ENCODE measurements at regions not wholly inside any gene's neighbourhood (a gene's known extent, or its start where the extent isn't known, plus 50 kb on each side); places are given as distances from the start of the nearest gene placed in this dataset.
"Not testable (repeated sequence)": the region's sequence is repeated elsewhere in the genome, so short reads cannot be mapped to it uniquely, and the experiment has no call there.

DNA sequence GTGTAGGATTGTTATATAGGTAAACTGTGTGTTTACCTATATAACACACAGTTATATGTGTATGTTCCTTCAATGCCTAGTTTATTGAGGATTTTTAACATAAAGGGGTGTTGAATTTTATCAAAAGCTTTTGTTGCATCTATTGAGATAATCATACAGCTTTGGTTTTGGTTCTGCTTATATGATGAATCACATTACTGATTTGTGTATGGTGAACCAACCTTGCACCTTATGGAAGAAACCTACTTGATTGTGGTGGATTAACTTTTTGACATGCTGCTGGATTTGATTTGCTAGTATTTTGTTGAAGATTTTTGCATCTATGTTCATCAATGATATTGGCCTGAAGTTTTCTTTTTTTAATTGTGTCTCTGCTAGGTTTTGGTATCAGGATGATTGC, 194.9 kb downstream of the TMEM167A start:
- no peaks in the 10 kb centered on the region for H3K4me1 ChIP-seq (ENCODE audit: control insufficient read depth in 2 of 2, insufficient read depth in 2 of 2, low read length in 1 of 2)
- H3K27ac ChIP-seq (ENCODE audit: low read depth in 2 of 2, low read length in 1 of 2), result no peak overlapping the region
- H3K4me3 ChIP-seq (ENCODE audit: low read depth in 1 of 2, low read length in 2 of 2), result no peak overlapping the region
- H3K36me3 ChIP-seq (ENCODE audit: control insufficient read depth in 2 of 2, insufficient read depth in 2 of 2, low read length in 1 of 2), result no peaks in the 10 kb centered on the region
- H3K27me3 ChIP-seq (ENCODE audit: control insufficient read depth in 1 of 2, insufficient read depth in 2 of 2, low read length in 2 of 2), result no peaks in the 10 kb centered on the region
- peaks cover 0 to 7% of the 10 kb centered on the region in 2 donors for H3K9me3 ChIP-seq (ENCODE audit: control insufficient read depth in 2 of 2, insufficient read depth in 1 of 2, low read depth in 1 of 2, low read length in 1 of 2)

DNA sequence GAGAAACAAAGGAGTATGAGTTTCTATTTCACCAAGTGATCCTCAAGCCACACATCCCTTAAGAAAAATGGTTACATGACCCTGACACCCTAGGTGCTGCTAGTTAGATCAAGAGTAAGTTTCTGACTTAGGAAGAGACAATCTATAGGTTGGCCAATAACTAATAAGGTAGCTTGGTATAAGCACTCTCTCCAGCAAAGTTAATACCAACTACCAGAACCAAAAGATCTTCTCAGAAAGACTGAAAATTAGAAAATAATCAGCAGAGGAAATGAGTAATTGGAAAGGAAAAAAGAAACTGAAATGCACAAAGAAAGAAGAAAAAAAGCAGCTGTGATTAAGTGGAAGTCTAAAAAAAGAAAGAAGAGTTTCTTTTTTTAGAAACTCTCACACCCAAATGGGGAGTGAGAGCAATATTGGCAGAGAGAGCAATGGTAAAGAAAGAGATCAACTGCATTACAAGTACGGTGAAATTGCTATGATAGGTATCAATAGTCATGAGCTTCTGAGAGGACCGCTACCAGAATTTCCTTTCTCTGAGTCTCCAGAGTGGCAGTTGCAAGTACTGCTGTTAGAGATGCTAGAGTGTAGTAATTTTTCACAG, 195.5 kb downstream of the TMEM167A start:
- WGBS, 2 donors, result 76 to 78% methylated on average over 2 of the region's 2 CpGs
- Histone ChIP-seq H3K36me3 (ENCODE audit: control insufficient read depth in 2 of 2, insufficient read depth in 2 of 2, low read length in 1 of 2) (no peaks in the 10 kb centered on the region), H3K4me1 (ENCODE audit: control insufficient read depth in 2 of 2, insufficient read depth in 2 of 2, low read length in 1 of 2) (no peaks in the 10 kb centered on the region), H3K27me3 (ENCODE audit: control insufficient read depth in 1 of 2, insufficient read depth in 2 of 2, low read length in 2 of 2) (no peaks in the 10 kb centered on the region), H3K9me3 (ENCODE audit: control insufficient read depth in 2 of 2, insufficient read depth in 1 of 2, low read depth in 1 of 2, low read length in 1 of 2) (peaks cover 0 to 7% of the 10 kb centered on the region in 2 donors), H3K27ac (ENCODE audit: low read depth in 2 of 2, low read length in 1 of 2) (no peak overlapping the region), H3K4me3 (ENCODE audit: low read depth in 1 of 2, low read length in 2 of 2) (no peak overlapping the region)

DNA sequence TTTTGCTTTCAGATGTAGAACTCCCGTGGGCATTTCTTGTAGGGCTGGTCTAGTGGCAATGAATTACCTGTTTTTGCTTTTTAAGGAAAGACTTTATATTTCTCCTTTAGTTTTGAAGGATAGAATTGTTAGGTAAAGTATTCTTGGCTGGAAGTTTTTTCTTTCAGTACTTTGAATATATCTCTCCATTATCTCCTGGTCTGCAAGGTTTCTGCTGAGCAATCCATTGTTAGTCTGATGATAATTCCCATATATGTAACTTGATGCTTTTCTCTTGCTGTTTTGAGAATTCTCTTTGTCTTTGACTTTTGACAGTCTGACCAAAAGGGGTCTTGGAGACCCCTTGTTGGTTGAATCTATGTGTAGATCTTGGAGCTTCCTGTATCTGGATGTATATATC, 198.1 kb downstream of the TMEM167A start:
- 76 to 84% methylated on average over 1 of the region's 1 CpG for WGBS, 2 donors
- no peaks in the 10 kb centered on the region for H3K36me3 ChIP-seq (ENCODE audit: control insufficient read depth in 2 of 2, insufficient read depth in 2 of 2, low read length in 1 of 2)
- no peak overlapping the region for H3K27ac ChIP-seq (ENCODE audit: low read depth in 2 of 2, low read length in 1 of 2)
- H3K4me3 ChIP-seq (ENCODE audit: low read depth in 1 of 2, low read length in 2 of 2), result no peak overlapping the region
- H3K9me3 ChIP-seq (ENCODE audit: control insufficient read depth in 2 of 2, insufficient read depth in 1 of 2, low read depth in 1 of 2, low read length in 1 of 2), result peaks cover 0 to 7% of the 10 kb centered on the region in 2 donors
- H3K27me3 ChIP-seq (ENCODE audit: control insufficient read depth in 1 of 2, insufficient read depth in 2 of 2, low read length in 2 of 2), result no peaks in the 10 kb centered on the region
- H3K4me1 ChIP-seq (ENCODE audit: control insufficient read depth in 2 of 2, insufficient read depth in 2 of 2, low read length in 1 of 2), result no peaks in the 10 kb centered on the region

DNA sequence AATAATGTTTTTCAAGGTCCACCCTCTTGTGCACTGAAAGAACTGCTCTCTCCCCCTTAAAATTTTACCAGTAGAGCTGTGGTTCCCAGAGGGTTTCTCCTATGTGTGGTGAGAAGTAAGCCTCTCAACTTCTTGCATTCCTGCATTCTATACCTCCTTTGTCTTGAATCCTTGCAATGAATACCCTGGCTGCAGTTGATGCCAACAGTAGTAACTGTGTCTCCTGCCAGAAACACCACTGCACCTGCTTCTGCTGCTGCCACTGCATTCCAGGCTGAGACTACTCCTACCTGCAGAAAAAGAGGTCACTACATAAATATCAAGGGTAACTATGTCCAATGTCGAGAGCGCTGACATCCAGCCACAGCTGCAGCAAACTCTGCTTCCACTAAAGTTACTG, 203.7 kb downstream of the TMEM167A start:
- no peaks in the 10 kb centered on the region for H3K36me3 ChIP-seq (ENCODE audit: control insufficient read depth in 2 of 2, insufficient read depth in 2 of 2, low read length in 1 of 2)
- no peaks in the 10 kb centered on the region for H3K4me1 ChIP-seq (ENCODE audit: control insufficient read depth in 2 of 2, insufficient read depth in 2 of 2, low read length in 1 of 2)
- H3K27ac ChIP-seq (ENCODE audit: low read depth in 2 of 2, low read length in 1 of 2), result no peak overlapping the region
- H3K27me3 ChIP-seq (ENCODE audit: control insufficient read depth in 1 of 2, insufficient read depth in 2 of 2, low read length in 2 of 2), result no peaks in the 10 kb centered on the region
- H3K4me3 ChIP-seq (ENCODE audit: low read depth in 1 of 2, low read length in 2 of 2), result no peak overlapping the region
- WGBS, 2 donors, result 37 to 92% methylated on average over 2 of the region's 2 CpGs
- H3K9me3 ChIP-seq (ENCODE audit: control insufficient read depth in 2 of 2, insufficient read depth in 1 of 2, low read depth in 1 of 2, low read length in 1 of 2), result no peaks in the 10 kb centered on the region

DNA sequence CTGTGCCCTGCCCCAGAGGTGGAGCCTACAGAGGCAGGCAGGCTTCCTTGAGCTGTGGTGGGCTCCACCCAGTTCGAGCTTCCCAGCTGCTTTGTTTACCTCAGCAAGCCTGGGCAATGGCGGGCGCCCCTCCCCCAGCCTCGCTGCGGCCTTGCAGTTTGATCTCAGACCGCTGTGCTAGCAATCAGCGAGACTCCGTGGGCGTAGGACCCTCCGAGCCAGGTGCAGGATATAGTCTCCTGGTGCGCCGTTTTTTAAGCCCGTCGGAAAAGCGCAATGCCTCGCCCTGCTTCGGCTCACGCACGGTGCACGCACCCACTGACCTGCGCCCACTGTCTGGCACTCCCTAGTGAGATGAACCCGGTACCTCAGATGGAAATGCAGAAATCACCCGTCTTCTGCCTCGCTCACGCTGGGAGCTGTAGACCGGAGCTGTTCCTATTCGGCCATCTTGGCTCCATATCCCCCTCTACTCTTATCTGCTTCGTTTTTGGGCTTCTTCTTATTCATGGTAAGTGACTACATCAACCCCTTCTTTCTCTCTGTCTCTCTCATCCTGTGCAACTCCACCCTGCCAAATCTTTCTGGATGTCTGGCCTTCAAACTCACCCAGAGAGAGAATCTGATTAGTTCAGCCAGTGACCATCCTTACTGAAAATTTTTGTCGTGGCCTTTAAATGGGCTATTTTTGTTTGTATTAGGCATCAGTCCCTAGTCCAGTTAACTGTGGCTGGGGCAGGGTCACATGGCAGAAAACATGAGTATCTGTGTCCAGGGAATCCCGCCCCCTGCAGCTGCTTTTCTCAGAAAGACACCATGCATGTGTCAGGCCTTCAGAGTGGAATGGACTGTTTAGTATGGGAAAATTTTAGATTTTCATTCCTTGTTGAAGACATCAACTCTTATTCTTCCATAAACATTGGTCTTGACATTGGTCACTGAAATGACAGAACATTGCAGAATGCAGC, 204.6 kb downstream of the TMEM167A start:
- 82 to 92% methylated on average over 20 to 30 of the region's 30 CpGs for WGBS, 2 donors
- H3K4me3 ChIP-seq (ENCODE audit: low read depth in 1 of 2, low read length in 2 of 2); H3K27me3 ChIP-seq (ENCODE audit: control insufficient read depth in 1 of 2, insufficient read depth in 2 of 2, low read length in 2 of 2); H3K4me1 ChIP-seq (ENCODE audit: control insufficient read depth in 2 of 2, insufficient read depth in 2 of 2, low read length in 1 of 2); H3K9me3 ChIP-seq (ENCODE audit: control insufficient read depth in 2 of 2, insufficient read depth in 1 of 2, low read depth in 1 of 2, low read length in 1 of 2); H3K36me3 ChIP-seq (ENCODE audit: control insufficient read depth in 2 of 2, insufficient read depth in 2 of 2, low read length in 1 of 2); H3K27ac ChIP-seq (ENCODE audit: low read depth in 2 of 2, low read length in 1 of 2): not testable (repeated sequence)

DNA sequence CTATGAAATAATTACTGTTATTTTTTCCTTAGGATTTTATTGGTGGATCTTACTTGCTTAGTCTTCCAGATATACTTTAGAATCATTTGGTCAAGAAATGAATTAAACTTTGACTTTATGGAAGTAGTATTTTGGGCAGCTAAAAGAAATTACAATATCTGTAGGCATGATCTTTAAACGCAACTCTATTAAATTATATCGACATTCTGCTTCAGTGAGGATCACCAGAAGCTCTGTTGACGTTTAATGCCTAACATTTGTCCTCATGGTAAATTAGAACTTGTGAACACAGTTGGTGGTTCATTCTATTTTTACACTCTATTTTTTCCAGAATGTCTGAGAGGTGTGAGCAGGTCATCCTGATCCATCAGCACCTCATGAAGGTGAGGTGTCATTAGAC, 211.6 kb downstream of the TMEM167A start:
- Histone ChIP-seq H3K27me3 (ENCODE audit: control insufficient read depth in 1 of 2, insufficient read depth in 2 of 2, low read length in 2 of 2) (no peaks in the 10 kb centered on the region), H3K4me1 (ENCODE audit: control insufficient read depth in 2 of 2, insufficient read depth in 2 of 2, low read length in 1 of 2) (no peaks in the 10 kb centered on the region), H3K36me3 (ENCODE audit: control insufficient read depth in 2 of 2, insufficient read depth in 2 of 2, low read length in 1 of 2) (no peaks in the 10 kb centered on the region), H3K4me3 (ENCODE audit: low read depth in 1 of 2, low read length in 2 of 2) (no peak overlapping the region), H3K27ac (ENCODE audit: low read depth in 2 of 2, low read length in 1 of 2) (no peak overlapping the region), H3K9me3 (ENCODE audit: control insufficient read depth in 2 of 2, insufficient read depth in 1 of 2, low read depth in 1 of 2, low read length in 1 of 2) (no peaks in the 10 kb centered on the region)
- WGBS, 2 donors, result 87 to 89% methylated on average over 3 of the region's 3 CpGs

DNA sequence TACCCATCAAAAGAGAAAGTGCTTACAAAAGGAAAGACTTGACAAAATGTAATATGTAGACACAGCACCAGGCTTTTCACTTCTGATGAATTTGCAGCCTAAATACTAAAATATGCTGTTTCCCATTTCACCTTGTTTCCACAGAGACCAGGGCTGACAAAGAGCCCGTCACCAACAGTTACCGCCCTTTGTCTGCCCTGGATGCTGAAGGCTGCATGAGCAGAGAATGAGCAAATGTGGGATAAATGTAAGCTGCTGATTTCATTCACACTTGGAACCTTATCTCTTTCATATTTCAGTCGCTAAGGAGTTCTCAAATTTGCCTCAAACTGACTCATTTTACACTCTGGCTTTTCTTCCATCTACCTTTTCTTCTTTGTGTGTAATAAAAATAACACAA, 213.9 kb downstream of the TMEM167A start:
- no peaks in the 10 kb centered on the region for H3K27me3 ChIP-seq (ENCODE audit: control insufficient read depth in 1 of 2, insufficient read depth in 2 of 2, low read length in 2 of 2)
- no peaks in the 10 kb centered on the region for H3K36me3 ChIP-seq (ENCODE audit: control insufficient read depth in 2 of 2, insufficient read depth in 2 of 2, low read length in 1 of 2)
- 61 to 64% methylated on average over 3 of the region's 3 CpGs for WGBS, 2 donors
- H3K4me1 ChIP-seq (ENCODE audit: control insufficient read depth in 2 of 2, insufficient read depth in 2 of 2, low read length in 1 of 2), result no peaks in the 10 kb centered on the region
- H3K4me3 ChIP-seq (ENCODE audit: low read depth in 1 of 2, low read length in 2 of 2), result no peak overlapping the region
- no peak overlapping the region for H3K27ac ChIP-seq (ENCODE audit: low read depth in 2 of 2, low read length in 1 of 2)
- no peaks in the 10 kb centered on the region for H3K9me3 ChIP-seq (ENCODE audit: control insufficient read depth in 2 of 2, insufficient read depth in 1 of 2, low read depth in 1 of 2, low read length in 1 of 2)

DNA sequence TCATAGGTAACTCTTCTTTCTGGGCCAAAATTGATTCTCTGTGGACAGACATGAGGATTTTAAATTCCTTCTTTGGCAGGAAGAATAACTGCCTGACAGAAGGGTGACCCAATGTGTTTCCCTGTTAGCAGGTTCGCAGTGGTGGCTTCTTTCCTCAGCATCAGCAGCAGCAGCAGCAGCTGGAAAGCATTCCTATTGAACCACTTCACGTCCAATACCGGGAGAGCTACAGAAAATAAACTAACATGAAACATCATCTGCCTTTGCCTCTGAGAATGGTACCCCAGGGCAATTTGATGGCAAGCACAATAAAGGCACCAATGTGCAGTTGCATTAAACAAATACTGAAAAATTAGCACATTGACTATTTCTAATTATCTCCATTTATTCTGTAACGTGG, 214.5 kb downstream of the TMEM167A start:
- no peaks in the 10 kb centered on the region for H3K9me3 ChIP-seq (ENCODE audit: control insufficient read depth in 2 of 2, insufficient read depth in 1 of 2, low read depth in 1 of 2, low read length in 1 of 2)
- 59 to 73% methylated on average over 4 of the region's 4 CpGs for WGBS, 2 donors
- no peaks in the 10 kb centered on the region for H3K27me3 ChIP-seq (ENCODE audit: control insufficient read depth in 1 of 2, insufficient read depth in 2 of 2, low read length in 2 of 2)
- no peak overlapping the region for H3K4me3 ChIP-seq (ENCODE audit: low read depth in 1 of 2, low read length in 2 of 2)
- no peaks in the 10 kb centered on the region for H3K36me3 ChIP-seq (ENCODE audit: control insufficient read depth in 2 of 2, insufficient read depth in 2 of 2, low read length in 1 of 2)
- no peak overlapping the region for H3K27ac ChIP-seq (ENCODE audit: low read depth in 2 of 2, low read length in 1 of 2)
- no peaks in the 10 kb centered on the region for H3K4me1 ChIP-seq (ENCODE audit: control insufficient read depth in 2 of 2, insufficient read depth in 2 of 2, low read length in 1 of 2)

DNA sequence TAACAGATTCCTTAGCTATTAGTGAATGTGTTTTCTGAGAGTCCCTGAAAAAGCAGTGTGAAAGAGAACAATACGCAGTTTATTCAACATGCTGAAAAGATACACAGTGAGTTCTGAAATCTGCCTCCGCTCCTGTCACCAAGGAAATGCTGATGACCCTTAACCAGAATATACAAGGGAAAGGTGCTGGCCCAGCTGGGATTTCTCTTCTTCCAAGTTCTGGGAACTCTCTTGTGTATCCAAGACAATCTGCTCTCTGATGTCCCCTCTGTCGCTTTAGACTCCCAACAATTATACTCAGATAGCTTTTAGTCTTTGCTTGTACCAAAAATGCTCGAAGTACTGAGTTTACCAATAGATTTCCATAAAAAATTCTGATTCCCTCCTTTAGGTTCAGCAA, 214.9 kb downstream of the TMEM167A start:
- Histone ChIP-seq H3K4me1 (ENCODE audit: control insufficient read depth in 2 of 2, insufficient read depth in 2 of 2, low read length in 1 of 2) (no peaks in the 10 kb centered on the region), H3K36me3 (ENCODE audit: control insufficient read depth in 2 of 2, insufficient read depth in 2 of 2, low read length in 1 of 2) (no peaks in the 10 kb centered on the region), H3K9me3 (ENCODE audit: control insufficient read depth in 2 of 2, insufficient read depth in 1 of 2, low read depth in 1 of 2, low read length in 1 of 2) (no peaks in the 10 kb centered on the region), H3K27ac (ENCODE audit: low read depth in 2 of 2, low read length in 1 of 2) (no peak overlapping the region), H3K4me3 (ENCODE audit: low read depth in 1 of 2, low read length in 2 of 2) (no peak overlapping the region), H3K27me3 (ENCODE audit: control insufficient read depth in 1 of 2, insufficient read depth in 2 of 2, low read length in 2 of 2) (no peaks in the 10 kb centered on the region)
- WGBS, 2 donors, result 79 to 83% methylated on average over 4 of the region's 4 CpGs

DNA sequence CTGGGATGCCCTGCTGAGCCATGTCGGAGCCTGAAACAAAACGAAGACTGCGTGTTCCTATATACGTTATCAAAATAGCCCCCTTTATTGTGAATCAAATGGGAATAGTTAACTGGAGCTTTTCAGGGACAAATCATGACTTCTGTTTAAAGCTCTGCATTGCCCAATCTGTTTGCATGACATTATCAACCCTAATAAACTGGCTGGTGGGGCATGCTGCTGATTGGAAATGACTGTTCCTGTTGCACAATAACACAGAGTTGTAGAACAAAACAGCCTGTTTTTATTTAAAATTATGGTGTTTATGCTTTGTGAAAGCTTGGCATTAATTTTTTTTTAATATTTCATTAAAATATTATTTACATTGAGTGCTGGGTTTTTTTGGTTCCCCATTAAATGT, 215.5 kb downstream of the TMEM167A start:
- Histone ChIP-seq H3K27me3 (ENCODE audit: control insufficient read depth in 1 of 2, insufficient read depth in 2 of 2, low read length in 2 of 2) (no peaks in the 10 kb centered on the region), H3K27ac (ENCODE audit: low read depth in 2 of 2, low read length in 1 of 2) (no peak overlapping the region), H3K4me1 (ENCODE audit: control insufficient read depth in 2 of 2, insufficient read depth in 2 of 2, low read length in 1 of 2) (no peaks in the 10 kb centered on the region), H3K4me3 (ENCODE audit: low read depth in 1 of 2, low read length in 2 of 2) (no peak overlapping the region), H3K9me3 (ENCODE audit: control insufficient read depth in 2 of 2, insufficient read depth in 1 of 2, low read depth in 1 of 2, low read length in 1 of 2) (no peaks in the 10 kb centered on the region), H3K36me3 (ENCODE audit: control insufficient read depth in 2 of 2, insufficient read depth in 2 of 2, low read length in 1 of 2) (no peaks in the 10 kb centered on the region)
- 96 to 98% methylated on average over 4 of the region's 4 CpGs for WGBS, 2 donors
